ENCODE measurements at regions not wholly inside any gene's neighbourhood (a gene's known extent, or its start where the extent isn't known, plus 50 kb on each side); places are given as distances from the start of the nearest gene placed in this dataset.
"Not testable (repeated sequence)": the region's sequence is repeated elsewhere in the genome, so short reads cannot be mapped to it uniquely, and the experiment has no call there.

DNA sequence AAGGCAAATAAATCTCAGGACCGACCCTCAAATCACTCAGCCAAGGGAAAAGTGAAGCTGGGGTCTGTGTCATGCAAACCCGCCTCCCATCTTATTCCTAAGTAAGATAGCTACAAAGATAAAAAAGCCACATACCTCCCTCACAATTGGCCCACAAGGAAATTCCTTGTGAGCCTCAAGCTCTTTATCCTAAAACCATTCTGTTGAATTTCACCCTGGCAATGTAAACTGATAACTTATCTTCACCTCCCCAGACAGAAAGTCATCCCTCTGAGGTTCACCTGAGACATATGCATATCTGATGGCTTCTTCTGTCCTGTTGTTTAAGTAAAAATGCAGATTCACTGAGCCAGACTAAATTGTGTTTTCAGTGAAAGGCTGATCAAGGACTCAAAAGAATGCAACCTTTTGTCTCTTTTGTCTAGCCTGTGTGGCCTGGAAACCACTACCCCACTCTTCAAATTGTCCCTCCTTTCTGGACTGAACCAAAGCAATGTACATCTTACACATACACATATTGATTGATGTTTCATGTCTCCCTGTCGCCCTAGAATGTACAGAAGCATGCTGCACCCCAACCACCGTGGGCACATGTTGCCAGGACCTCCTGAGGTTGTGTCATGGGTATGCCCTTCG is 91.3 kb downstream of the MFAP3L start:
- DNase-seq = no peak

DNA sequence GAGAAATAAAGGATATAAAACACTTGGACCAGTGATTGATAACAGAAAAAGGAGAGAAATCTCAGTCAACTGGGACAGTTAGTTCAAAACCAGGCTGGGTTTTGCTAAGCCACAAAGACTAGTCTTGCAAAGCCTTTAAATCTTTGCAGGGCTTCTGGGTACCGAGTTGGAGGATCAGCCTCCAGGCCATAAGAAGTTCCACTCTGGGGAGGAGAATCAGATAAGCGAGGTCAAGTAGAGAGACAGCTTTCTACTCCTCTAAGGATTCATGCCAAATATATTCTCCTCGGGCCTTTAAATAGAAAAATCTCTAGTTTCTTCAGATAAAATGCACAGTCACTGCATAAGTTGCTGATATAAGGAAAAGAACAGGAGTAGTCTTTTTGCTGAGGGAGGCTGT is 92.7 kb downstream of the MFAP3L start:
- no peak for DNase-seq

DNA sequence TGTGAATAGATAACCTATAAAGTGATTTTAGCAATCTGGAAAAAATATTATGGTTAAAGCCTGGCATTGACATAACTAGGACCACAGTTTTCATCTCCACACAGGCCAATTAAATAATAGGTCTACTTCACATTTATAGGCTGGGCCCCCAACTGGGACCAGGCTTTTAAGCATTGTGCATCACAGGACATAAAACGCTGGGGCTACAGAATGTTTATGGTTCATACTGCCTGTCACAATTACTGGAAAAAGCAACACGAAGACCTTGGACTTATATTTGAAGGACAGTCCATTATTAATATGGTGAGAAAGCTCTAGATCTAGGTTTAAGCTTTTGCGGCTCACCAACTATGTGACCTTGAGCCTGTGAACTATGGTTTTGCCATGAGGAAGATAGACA is 94.2 kb downstream of the MFAP3L start:
- no peak for DNase-seq

DNA sequence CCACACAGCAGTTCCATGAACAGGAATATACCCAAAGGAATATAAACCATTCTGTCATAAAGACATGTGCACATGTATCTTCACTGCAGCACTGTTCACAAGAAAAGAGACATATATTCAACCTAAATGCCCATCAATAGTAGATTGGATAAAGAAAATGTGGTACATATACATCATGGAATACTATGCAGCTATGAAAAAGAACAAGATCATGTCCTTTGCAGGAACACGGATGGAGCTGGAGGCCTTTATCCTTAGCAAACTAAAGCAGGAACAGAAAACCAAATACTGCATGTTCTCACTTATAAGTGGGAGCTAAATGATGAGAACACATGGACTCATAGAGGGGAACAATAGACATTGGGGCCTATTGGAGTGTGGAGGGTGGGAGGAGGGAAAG is 95.4 kb downstream of the MFAP3L start:
- DNase-seq = not testable (repeated sequence)

DNA sequence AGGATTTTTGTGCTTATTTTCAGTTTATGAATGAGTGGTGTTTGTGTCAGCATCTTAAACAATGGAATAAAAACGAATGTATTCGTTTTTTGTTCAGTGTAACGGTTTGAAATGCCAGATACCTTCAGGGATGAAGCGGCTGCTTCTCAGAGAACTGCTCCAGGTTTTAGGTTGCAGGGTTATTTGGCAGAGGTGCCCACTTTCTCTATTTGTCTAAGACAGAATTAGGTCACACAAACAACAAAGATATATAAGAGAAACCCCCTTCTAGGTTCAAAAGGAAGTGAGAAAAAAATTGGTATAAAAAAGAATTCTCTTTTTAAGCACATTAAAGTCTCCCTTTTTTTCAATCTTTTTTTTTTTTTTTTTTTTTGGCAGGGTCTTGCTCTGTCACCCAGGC is 98.9 kb downstream of the MFAP3L start:
- no peak for DNase-seq

DNA sequence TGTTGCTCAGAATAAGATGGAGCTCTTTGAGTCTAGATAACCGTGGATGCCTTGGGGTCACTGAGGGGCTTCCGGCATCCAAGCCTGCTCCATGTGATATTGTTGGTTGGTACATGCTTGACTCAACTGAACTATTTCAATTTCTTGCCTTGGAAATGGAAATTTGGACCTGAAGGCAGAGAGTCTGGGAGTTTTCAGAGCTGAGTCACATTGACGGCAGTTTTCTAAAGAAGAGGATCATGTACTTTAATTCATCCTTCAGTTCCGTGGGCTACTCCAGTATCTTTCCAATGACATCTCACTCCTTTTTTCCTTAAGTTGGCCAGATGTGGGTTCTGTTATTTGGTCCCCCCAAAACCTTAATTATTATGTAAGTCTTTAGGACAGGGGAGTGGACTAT is 100.5 kb downstream of the MFAP3L start:
- no peak for DNase-seq

DNA sequence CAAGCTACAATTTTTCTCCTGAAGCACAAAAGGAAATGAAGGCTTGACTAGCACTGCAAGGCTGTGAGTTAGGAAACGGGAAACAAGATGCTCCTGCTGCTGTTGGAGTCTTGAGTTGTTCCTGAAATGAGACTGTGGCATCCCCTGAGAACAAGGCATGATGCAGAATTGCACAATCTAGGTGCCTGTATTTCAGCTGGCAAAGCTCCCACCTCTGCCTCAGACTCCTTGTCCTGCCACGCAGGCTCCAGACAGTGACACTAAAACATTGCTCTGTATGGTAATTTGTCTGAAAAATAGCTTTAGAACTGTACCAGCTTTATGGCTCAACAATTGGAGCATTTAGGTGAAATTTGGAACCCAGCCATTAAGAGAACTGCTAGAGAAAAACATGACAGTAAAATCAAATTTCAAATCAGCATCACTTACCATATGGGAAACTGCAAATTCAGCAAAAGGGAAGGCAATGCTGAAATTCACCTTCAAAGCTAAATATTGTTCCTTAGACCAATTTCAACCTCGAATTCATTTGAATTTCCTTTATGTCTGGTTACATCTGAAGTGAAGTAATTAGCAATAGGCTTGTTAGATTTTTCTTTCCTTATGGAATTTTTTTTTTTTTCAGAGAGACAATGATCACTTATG is 103.4 kb downstream of the MFAP3L start:
- DNase-seq = no peak

DNA sequence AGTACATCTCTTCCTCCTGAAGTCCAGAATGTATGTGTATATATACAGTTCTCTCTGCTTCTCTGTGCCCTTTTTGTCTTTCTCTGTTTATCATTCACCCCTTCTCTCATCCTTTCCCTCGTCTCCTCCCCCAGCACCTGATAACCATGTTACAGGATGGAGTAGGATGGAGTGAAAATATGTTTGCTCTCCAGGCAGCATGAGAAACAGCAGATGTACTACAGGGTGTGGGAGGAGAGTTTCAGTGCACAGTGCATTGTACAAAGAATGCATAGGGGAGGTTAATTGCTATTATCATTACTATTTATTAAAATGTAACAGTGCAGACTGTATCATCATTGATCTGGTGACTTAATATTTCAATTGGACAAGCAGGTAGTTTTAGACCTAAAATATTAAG is 104.5 kb downstream of the MFAP3L start:
- DNase-seq = no peak

DNA sequence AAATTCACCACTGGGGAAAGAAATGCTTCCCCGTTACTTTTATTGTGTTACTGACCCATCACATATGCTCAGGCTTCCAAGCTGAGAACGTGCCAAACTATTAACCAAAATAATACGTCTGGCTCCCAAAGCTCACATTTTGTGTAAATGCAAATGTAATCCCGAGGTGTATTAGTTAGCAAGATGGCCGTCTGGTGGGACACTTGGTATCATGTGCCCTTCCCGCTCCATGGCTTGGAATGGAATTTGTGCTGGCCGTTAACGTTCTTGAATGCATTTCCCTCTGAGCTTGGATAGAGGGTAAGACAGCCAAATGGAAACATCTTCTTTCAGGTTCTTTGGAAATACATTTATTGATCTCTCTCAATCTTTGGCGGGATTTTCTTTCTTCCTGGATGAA is 105.0 kb downstream of the MFAP3L start:
- no peak for DNase-seq

DNA sequence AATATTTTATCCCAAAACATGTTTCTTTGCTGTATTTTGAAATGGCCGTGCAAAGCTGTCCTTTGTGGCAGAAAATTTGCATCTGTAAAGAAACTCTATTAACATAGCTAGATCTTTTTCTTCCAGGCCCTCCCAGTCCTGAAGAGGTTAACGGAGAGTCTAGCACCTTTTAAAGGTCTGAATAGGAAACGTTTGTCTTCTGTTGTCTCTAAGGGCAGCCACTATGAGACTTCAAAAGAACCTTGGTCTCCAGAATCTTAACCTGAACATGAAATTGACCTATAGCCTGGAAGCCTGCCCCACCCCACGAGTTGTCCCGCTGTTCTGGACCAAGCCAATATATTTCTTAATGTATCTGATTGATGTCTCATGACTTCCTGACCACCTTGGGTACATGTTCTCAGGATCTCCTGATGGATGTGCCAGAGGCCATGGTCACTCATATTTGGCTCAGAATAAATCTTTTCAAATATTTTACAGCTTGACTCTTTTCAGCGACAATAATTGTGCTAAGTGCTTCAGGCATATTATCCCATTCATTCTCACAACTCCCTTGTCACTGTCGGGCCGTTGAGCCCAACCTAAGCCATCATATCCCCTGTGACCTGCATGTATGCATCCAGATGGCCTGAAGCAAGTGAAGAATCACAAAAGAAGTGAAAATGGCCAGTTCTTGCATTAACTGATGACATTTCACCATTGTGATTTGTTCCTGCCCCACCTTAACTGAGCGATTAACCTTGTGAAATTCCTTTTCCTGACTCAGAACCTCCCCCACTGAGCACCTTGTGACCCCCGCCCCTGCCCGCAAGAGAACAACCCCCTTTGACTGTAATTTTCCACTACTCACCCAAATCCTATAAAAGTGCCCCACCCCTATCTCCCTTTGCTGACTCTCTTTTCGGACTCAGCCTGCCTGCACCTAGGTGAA is 106.7 kb downstream of the MFAP3L start:
- not testable (repeated sequence) for DNase-seq

DNA sequence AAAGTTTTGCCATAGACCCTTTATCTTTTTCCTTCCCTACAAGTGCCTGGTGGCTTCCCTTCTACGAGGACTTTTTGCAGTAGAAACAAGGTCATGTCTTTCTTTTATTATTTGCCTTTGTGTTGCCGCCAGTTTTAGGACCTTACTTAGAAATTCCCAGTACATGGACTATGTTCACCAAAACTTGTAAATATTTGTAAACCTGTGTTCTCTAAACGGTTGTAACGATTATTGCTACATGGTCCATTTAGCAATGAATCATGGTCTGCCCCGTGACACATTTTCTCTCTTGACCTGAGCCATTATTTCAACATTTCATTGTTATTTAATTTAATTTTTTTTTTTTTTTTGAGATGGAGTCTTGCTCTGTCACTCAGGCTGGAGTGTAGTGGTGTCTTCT is 110.7 kb downstream of the MFAP3L start:
- no peak for DNase-seq

DNA sequence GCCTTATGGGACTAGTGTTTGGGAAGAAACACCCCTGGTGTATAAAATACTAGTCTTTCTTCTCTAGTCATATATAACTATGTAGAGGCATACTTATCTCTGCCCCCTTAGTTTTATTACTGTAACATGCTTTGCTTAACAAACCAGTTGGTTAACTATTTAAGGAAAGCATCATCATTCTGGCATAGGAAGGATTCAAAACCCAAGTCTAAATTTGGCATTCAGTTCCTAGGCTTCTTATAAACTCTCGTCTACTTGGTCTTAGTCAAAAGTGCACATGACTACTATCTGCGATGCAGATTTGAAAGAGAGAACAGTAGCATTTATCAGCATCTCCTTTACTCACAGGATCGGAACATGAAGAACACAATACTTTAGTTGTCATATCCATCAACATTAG is 111.3 kb downstream of the MFAP3L start:
- DNase-seq = no peak

DNA sequence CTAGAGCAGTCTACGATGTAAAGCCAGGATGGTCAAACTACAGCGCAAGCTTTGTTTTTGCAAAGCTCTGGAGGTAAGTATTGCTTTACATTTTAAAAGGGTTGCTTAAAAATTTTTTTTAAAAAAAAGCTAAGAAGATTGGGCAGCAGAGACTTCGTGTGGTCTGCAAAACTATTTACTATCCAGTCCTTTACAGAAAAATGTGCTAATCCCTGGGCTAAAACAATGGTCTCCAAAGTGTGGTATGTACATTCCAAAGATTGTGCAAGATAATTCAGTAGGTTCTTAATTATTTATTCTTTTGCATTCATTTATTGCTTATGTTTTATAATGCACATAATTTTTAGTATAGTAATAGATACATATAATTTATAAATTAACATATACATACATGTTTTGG is 113.2 kb downstream of the MFAP3L start:
- DNase-seq = no peak

DNA sequence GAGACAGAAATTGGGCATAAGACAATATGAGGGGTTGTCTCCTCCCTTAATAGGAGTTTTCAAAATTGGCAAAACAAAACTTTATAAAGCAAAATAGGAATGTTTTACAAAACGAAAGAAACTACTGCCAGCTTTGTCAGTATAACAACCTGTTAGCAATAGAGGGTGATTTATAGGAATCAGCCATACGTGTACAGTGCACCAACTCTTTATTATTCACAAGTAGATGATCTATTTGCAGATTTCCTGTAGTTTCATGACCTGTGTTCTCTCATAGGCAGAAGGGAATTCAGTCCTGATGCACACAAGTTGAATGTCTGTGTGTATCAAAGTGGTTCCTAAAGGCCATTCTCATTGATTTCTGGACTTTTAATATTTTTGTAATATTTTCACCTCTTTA is 116.3 kb downstream of the MFAP3L start:
- no peak for DNase-seq

DNA sequence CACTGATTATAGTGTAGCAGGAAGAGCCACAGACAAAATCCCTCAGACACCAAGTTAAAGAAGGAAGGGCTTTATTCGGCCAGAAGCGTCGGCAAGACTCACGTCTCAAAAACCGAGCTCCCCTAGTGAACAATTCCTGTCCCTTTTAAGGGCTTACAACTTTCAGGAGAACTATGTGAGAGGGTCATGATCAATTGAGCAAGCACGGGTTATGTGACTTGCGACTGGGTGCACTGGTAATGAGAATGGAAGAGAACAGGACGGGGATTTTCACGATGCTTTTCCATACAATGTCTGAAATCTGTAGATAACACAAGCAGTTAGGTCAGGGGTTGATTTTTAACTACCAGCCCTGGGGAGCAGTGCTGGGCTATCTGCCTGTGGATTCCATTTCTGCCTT is 116.7 kb downstream of the MFAP3L start:
- no peak for DNase-seq

DNA sequence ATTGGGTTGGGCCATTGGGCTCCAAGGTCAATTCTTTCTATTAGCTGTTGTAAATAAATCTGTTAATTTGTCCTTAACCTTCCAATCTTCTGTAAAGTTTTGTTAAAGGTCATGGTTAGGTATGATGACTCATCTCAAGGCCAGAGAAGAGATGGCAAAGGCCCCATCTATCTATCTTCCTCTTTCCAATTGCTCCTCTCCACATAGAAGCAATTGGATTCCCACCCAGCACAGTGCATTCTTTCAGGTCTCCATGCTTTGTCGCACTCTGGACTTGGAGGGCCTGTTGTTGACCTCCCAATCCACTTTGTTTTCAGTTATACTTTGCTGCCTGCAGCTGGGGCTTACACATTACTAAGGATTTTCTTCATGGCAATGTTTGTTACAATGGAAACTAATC is 118.5 kb downstream of the MFAP3L start:
- DNase-seq = no peak

DNA sequence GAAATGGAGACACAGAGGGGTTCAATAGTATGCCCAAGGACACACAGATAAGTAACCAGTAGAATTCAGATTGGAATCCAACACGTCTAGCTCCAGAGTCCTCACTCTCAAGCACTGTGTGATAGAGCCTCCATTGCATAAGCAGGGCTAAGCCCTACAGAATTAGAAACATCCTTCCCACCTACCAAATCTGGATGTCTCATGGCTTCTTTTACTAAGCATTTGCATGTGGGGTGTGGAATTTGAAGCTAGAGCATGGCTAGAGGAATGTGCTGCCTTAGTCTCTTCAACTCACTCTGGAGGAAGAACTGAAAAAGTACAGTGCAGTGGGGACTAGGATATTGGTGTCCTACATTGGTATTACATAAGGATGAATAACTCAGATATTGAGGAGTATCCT is 119.4 kb downstream of the MFAP3L start:
- DNase-seq = no peak

DNA sequence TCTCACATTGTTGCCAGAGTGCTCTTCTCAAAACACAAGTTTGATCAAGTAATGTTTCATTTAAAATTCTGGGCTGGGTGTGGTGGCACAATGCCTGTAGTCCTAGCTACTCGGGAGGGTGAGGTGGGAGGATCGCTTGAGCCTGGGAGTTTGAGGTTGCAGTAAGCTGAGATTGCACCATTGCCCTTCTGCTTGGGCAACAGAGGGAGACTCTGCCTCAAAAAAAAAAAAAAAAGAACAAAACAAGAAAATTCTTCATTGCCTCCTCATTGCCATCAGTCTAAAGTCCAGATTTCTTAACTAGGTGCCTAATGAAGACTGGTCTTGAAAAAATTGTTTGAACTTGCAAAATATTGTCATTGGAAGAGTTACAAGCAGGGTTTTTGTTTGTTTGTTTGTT is 120.1 kb downstream of the MFAP3L start:
- DNase-seq = no peak

DNA sequence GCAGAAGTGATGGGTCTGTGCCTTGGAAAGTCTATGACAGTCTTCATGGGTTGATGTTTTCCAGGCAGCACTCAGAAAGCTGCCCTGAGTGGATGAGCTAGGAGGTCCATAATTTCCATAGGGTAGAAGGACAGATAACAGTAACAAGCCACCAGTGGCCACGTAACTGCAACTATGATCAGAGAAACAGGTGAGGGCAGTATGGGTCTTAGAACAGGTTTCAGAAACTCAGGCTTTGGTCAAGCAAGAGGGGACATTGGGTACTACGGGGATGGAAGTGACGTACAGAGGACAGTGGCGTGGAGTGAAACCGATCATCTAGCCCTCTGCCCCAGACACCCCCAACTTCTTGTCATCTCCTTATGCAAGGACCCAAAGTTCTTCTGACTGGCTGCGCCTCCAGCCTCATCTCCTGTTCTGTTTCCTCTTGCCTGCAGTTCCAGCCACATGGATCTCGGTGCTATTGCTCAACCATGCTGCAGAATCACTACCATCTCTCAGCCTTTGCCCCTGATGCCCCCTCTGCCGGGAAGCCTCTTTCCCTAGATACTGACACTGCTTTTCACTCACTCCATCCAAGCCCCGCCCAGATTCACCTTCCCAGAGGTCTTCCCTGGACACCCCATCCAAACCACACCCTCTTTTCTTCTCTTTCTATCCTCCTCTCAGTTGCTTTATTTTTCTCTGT is 123.4 kb downstream of the MFAP3L start:
- DNase-seq = no peak

DNA sequence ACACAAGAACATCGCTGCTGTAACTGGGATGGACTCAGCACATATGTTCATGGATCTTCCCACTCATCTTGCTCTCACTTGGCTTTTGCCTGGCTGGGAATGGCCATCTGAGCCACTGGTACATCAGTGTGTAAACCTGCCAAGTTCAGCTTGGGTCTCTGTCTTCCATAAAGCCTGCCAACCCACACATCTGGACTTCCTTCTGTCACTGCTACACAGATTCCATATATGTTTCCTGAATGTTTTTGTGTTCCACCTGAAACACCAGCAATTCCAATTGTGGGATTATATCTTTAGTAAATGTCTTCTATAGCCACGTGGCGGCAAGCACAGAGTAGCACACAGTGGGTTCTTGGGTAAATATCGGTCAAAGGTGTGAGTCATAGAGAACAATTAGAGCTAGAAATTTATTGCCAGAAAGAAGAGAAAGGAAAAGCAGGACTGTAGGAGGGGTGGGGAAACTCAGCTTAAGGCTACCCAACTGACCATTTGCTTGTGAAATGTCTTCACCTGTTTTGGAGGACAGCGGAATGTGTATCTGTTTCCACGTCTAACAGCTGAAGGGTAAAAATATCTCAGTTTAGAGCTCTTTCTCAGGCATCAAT is 125.9 kb downstream of the MFAP3L start:
- DNase-seq = no peak

DNA sequence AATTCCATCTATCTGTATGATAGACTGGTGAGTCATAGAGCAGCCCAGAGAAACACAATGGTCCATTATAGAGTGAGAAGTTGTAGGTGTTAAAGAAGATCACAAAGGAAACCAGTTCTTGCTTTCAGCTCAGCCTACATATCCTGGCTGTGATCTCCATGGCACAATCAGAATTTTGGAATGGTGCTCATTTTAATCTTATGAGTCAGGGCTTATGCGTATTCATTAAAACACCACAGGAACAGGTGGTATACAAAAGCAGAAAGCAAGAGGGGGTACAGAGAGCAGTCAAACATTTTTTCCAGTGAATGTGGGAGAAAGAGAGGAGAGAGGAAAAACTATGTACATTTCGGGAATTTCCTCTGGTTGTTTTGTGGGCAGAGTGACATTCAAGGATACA is 126.9 kb downstream of the MFAP3L start:
- DNase-seq = no peak

DNA sequence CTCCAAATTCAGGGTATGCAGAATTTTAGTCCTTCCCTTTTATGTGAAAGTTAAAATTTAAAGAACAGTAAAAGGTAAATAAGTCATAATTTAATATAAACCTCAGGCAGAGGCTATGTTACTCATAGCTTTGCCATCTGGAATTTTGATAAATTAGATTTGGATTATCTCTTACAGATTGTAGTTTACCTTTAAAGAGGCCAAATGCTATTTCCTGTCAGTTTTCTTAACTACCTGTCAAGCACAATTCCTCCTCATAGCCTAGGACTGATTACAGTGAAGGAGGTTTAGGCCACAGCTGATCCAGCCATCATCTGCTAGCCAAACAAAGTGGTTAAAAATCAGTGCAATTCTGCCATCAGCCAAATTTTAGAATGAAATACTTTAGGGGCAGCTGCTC is 128.1 kb downstream of the MFAP3L start:
- no peak for DNase-seq

DNA sequence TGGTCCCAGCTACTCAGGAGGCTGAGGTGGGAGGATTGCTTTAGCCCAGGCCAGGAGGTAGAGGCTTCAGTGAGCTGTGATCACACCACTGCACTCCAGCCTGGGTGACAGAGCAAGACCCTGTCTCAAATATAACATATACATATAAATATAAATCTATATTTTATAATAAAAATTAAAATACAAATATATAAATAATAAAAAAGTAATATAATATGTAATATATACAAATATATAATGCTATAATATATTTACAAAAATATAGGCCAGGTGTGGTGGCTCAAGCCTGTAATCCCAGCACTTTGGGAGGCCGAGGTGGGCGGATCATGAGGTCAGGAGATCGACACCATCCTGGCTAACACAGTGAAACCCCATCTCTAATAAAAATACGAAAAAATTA is 131.4 kb downstream of the MFAP3L start:
- DNase-seq = not testable (repeated sequence)
